HG02981 (cell line): ENCODE measurements at regions not wholly inside any gene's neighbourhood (a gene's known extent, or its start where the extent isn't known, plus 50 kb on each side); places are given as distances from the start of the nearest gene placed in this dataset.
"Not testable (repeated sequence)": the region's sequence is repeated elsewhere in the genome, so short reads cannot be mapped to it uniquely, and the experiment has no call there.

Source experiments
- ATAC-seq: cut with Tn5 transposase; IDR thresholded peaks from one replicate; pipeline ENCODE4 v1.9.1; 2021; ENCODE audit warnings: mild to moderate bottlenecking, moderate library complexity; ENCODE audit not compliant: unreplicated experiment

- ATAC-seq, result not testable (repeated sequence)
These were observed 69.9 kb downstream of the TSPY2 start for GRCh38 chrY:6315917-6316316.

- ATAC-seq, result not testable (repeated sequence)
These were observed 70.4 kb downstream of the TSPY2 start for GRCh38 chrY:6316419-6316818.

- ATAC-seq, result not testable (repeated sequence)
These were observed 120.4 kb downstream of the TSPY2 start for GRCh38 chrY:6366433-6366832.

GRCh38 chrY:6382390-6383165 lies 136.6 kb downstream of the TSPY2 start:
- not testable (repeated sequence) for ATAC-seq

GRCh38 chrY:6388658-6389057 lies 142.6 kb downstream of the TSPY2 start:
- ATAC-seq, result not testable (repeated sequence)

- ATAC-seq, result not testable (repeated sequence)
These were observed 143.5 kb downstream of the TSPY2 start for GRCh38 chrY:6389561-6389960.

- ATAC-seq, result not testable (repeated sequence)
These were observed 146.2 kb downstream of the TSPY2 start for GRCh38 chrY:6392200-6392599.

- not testable (repeated sequence) for ATAC-seq
These were observed 147.2 kb downstream of the TSPY2 start for GRCh38 chrY:6393242-6393641.

GRCh38 chrY:6395042-6395441 lies 149.0 kb downstream of the TSPY2 start:
- peak; percentile 57 for ATAC-seq

- ATAC-seq, result not testable (repeated sequence)
These were observed 155.8 kb downstream of the TSPY2 start for GRCh38 chrY:6401871-6402270.

GRCh38 chrY:6406827-6407226 lies 160.8 kb downstream of the TSPY2 start:
- not testable (repeated sequence) for ATAC-seq

GRCh38 chrY:6419171-6419570 lies 173.1 kb downstream of the TSPY2 start:
- ATAC-seq, result not testable (repeated sequence)

- not testable (repeated sequence) for ATAC-seq
These were observed 180.7 kb downstream of the TSPY2 start for GRCh38 chrY:6426701-6427100.

- not testable (repeated sequence) for ATAC-seq
These were observed 199.5 kb downstream of the TSPY2 start for GRCh38 chrY:6445529-6445928.

GRCh38 chrY:6447408-6447807 lies 201.4 kb downstream of the TSPY2 start:
- ATAC-seq, result not testable (repeated sequence)

GRCh38 chrY:6468358-6468757 lies 222.3 kb downstream of the TSPY2 start:
- ATAC-seq, result not testable (repeated sequence)

- ATAC-seq, result not testable (repeated sequence)
These were observed 225.8 kb downstream of the TSPY2 start for GRCh38 chrY:6471848-6472247.

GRCh38 chrY:6495456-6495855 lies 249.4 kb downstream of the TSPY2 start:
- not testable (repeated sequence) for ATAC-seq

GRCh38 chrY:6508842-6509241 lies 262.8 kb downstream of the TSPY2 start:
- not testable (repeated sequence) for ATAC-seq

GRCh38 chrY:6520047-6520446 lies 274.0 kb downstream of the TSPY2 start:
- not testable (repeated sequence) for ATAC-seq

- not testable (repeated sequence) for ATAC-seq
These were observed 298.2 kb downstream of the TSPY2 start for GRCh38 chrY:6544076-6544756.

- not testable (repeated sequence) for ATAC-seq
These were observed 298.7 kb downstream of the TSPY2 start for GRCh38 chrY:6544757-6545083.
